Spleen (tissue), 7 donors: ENCODE measurements at regions not wholly inside any gene's neighbourhood (a gene's known extent, or its start where the extent isn't known, plus 50 kb on each side); places are given as distances from the start of the nearest gene placed in this dataset.

ENCODE experiments used
- POLR2AphosphoS5 ChIP-seq, 3 donors: sonication (generic); formaldehyde crosslinking; IDR thresholded peaks; one replicate each; pipeline ENCODE4 v1.5.1; 2017; ENCODE audit warnings: antibody characterized with exemption in 3 of 3
- TF ChIP-seq, protein P1 (sequence below), 11 experiments: fragments of 200-600 bp in 7 of 11; fragments of 450-650 bp in 4 of 11; sonication (generic) in 4 of 11; IDR thresholded peaks in 8 of 11; conservative IDR thresholded peaks in 3 of 11; 1 replicate in 7 of 11; 2 replicates in 4 of 11; pipeline versions ENCODE4 v1.4.0 to v1.8.0; 2016 to 2021; ENCODE audit warnings: antibody characterized with exemption in 11 of 11, inconsistent platforms in 4 of 11, mild to moderate bottlenecking in 1 of 11
- donor health status: DM: no; HTN: no; CAD: no; lungs with moderate emphysema.
- donor health status: DM: no; HTN: no; CAD: no.
- donor health status: DM: no; HTN: no; CAD: no.

- TF ChIP-seq, protein P1, sequence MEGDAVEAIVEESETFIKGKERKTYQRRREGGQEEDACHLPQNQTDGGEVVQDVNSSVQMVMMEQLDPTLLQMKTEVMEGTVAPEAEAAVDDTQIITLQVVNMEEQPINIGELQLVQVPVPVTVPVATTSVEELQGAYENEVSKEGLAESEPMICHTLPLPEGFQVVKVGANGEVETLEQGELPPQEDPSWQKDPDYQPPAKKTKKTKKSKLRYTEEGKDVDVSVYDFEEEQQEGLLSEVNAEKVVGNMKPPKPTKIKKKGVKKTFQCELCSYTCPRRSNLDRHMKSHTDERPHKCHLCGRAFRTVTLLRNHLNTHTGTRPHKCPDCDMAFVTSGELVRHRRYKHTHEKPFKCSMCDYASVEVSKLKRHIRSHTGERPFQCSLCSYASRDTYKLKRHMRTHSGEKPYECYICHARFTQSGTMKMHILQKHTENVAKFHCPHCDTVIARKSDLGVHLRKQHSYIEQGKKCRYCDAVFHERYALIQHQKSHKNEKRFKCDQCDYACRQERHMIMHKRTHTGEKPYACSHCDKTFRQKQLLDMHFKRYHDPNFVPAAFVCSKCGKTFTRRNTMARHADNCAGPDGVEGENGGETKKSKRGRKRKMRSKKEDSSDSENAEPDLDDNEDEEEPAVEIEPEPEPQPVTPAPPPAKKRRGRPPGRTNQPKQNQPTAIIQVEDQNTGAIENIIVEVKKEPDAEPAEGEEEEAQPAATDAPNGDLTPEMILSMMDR (IDR thresholded peaks at IDR 0.05 in 8 of 11, conservative IDR thresholded peaks at IDR 0.05 in 3 of 11): no peak
- TF ChIP-seq POLR2AphosphoS5 (IDR thresholded peaks at IDR 0.05): no peak
Observed at GRCh38 chr4:24164797-24165196, 274.9 kb upstream of the PPARGC1A start.
